ENCODE measurements at regions not wholly inside any gene's neighbourhood (a gene's known extent, or its start where the extent isn't known, plus 50 kb on each side); places are given as distances from the start of the nearest gene placed in this dataset.
"Not testable (repeated sequence)": the region's sequence is repeated elsewhere in the genome, so short reads cannot be mapped to it uniquely, and the experiment has no call there.

GRCh38 chr5:68103297-68103696 is 112.3 kb upstream of the PIK3R1 start:
- TF ChIP-seq, protein P1, sequence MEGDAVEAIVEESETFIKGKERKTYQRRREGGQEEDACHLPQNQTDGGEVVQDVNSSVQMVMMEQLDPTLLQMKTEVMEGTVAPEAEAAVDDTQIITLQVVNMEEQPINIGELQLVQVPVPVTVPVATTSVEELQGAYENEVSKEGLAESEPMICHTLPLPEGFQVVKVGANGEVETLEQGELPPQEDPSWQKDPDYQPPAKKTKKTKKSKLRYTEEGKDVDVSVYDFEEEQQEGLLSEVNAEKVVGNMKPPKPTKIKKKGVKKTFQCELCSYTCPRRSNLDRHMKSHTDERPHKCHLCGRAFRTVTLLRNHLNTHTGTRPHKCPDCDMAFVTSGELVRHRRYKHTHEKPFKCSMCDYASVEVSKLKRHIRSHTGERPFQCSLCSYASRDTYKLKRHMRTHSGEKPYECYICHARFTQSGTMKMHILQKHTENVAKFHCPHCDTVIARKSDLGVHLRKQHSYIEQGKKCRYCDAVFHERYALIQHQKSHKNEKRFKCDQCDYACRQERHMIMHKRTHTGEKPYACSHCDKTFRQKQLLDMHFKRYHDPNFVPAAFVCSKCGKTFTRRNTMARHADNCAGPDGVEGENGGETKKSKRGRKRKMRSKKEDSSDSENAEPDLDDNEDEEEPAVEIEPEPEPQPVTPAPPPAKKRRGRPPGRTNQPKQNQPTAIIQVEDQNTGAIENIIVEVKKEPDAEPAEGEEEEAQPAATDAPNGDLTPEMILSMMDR (IDR thresholded peaks at IDR 0.05; ENCODE audit: poor library complexity) = not testable (repeated sequence)
- TF ChIP-seq EZH2 (IDR thresholded peaks at IDR 0.05; ENCODE audit: borderline replicate concordance) = not testable (repeated sequence)

Measured in hepatocyte (in vitro differentiated cells).